ENCODE measurements at regions not wholly inside any gene's neighbourhood (a gene's known extent, or its start where the extent isn't known, plus 50 kb on each side); places are given as distances from the start of the nearest gene placed in this dataset.

DNA sequence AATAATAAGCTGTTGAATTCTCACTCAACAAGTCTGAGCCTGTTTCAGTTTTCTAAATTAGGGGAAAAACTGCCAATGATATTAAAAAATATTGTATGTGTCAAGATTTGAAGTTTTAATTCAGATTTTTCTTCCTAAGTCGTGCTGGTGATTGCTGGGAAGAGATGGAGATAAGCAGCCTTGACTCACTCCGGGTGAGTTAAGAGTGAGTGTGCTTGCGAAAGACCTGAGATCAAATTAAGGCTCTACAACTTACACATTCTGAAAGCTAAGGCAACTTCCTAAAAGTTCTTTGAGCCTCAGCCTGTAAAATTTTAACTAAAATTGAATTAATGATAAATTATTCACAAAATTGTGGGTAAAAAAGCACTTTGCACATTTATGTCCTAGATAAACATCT is 1441.2 kb downstream of the PCDH7 start:
- no peak for DNase-seq (ENCODE audit: low spot score)

DNA sequence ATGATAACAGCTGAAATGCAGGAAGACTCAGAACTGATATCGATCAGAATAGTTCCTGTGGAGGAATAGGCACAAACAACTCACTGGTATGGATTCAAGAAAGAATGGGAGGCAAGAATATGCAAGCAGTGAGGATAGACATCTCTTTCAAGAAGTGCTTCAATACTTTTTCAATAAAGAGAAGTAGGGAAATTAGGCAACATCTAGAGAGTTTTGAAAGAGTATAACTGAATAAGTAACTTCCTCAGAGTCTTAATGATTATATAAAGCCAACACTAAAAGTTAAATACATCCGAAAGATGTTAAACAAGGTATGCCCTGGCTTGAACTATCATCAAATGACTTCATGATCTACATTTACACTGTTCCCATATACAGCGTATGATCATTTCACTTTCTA is 1443.0 kb downstream of the PCDH7 start:
- DNase-seq (ENCODE audit: low spot score) = no peak

DNA sequence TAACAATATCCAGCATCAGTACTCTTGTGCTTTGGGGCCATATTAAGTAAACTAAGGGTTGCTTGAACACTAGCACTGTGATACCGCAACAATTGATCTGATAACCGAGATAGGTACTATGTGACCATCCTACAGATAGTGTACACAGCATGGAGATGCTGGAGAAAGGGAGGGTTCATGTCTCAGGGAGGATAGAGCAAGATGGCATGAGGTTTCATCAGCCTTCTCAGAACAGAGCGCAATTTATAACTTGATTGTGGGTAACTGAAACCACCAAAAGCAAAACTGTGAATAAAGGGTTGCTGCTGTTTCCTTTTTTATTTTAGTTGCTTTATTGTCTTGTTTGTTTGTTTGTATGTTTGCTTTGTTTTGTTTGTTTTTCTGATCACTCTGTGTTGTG is 1449.7 kb downstream of the PCDH7 start:
- no peak for DNase-seq (ENCODE audit: low spot score)

DNA sequence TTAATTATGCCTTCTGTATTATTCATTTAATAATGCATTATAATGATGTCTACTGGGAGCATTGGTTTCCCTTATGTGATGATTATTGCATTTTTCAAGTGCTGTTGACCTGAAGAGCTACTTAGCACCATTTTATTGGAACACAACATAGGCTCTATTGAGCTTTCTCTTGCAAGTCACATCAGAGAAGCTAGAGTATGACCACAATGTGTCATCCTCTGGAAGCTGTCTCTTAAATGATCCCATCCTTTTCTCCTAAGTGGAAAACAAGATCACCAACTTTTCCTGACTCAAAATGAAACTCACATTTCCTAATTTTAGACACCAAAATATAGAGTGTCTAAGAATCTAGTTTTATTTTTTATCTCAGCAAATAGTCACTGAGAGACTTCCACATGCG is 1451.9 kb downstream of the PCDH7 start:
- no peak for DNase-seq (ENCODE audit: low spot score)

DNA sequence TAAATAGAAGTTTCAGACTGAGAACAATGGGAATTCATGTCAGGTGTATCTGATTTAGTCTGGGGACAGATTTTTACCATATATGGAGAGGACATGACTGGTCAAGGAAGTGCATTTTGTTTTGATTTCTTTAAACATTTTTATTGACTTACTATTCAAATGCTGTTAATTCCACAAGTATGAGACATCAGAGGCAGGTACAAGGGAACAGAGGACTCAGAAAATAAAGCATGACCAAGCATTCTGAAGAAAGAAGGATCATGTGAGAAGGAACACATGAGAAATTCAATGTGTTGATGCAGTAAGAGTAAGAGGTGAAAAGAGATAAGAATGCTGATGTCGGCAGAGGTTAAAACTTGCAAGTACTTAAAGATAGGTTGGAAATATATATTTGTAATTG is 1452.6 kb downstream of the PCDH7 start:
- DNase-seq (ENCODE audit: low spot score) = no peak

DNA sequence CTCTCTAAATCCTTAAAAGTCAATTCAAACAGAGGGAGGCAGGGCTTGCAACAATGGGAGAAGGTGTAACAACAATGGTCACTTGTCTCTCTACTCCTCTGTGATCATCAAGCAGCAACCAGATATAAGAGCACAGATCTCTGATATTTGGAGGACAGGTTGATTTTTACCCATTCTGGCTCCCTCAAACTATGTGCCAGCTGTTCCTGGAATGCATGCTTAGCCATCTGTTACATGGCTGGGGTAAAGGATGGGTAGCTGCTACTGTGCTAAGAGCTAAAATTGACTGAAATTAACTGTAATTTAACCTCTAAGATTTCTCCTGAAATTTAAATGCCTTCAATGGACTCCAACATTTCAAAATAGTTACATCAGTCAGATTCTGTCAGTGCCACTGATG is 1459.9 kb downstream of the PCDH7 start:
- no peak for DNase-seq (ENCODE audit: low spot score)

DNA sequence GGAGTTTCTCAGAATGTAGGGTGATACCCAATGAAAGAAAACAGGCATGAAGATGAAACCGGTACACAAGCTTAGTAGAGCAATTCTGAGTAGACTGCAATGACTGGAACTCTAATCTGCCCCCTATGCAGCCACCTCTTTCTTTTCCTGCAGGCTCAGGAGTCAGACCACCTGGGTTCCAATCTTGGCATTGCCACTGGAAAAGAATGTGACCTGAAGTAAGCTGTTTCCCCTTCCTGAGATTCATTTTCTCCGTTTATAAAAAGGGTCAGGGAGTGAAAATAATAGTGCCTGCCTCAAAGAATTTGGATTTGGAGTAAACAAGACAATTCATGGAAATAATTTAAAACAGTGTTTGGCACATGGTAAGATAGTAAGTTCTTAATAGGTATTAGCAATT is 1464.0 kb downstream of the PCDH7 start:
- DNase-seq (ENCODE audit: low spot score) = no peak

DNA sequence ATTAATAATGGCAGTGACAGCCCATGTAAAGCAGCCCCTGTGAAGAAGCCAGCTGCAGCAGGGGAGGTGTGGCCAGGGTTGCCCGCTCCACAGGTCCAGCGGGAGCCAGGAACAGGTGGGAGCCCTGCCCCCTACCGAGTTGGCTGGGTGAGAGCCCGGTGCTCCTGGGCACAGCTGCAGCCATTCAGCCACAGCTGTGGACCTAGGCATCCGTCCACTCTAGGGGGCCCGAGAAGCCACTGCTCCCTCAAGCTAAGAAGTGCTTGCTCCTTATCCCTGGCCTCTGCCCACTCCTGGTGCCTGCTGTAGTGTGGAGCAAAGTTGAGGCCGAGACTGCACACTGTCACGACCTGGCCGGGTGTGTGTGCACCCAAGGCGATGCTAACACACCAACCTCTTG is 1469.0 kb downstream of the PCDH7 start:
- no peak for DNase-seq (ENCODE audit: low spot score)

DNA sequence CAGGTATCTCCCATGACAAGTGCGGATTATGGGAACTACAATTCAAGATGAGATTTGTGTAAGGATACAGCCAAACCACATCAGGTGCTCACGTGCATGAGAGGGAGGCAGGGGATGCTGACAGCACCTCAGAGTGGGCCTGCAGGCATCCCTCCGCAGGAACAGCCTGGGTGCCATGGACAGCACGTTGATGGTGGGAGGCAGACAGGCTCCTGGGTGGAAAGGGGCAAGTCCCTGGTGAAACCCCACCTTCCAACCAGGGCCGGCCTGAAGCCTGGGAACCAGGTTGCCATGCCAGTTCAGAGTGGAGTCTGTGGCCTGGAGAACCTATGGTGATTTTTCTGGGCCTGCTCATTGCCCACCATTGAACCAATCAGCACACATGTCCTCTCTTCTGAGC is 1469.6 kb downstream of the PCDH7 start:
- DNase-seq (ENCODE audit: low spot score) = no peak

DNA sequence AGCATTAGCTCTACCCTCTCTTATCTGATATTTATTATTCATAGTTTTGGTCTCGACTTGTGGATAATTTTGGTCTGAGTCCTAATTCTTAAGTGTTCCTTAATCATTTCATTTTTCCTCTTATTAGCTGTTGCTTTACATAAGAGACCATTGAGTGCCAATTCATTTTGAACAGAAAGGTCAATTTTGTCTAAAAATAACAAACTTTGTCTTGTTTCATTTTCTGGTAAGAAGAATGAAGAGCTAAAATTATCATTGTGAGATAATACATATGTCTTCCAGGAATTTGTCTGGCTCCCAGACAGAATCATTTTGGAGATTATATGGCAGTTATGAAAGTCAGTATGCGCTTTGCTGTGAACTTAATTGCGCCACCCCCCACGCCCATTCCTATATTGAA is 1471.8 kb downstream of the PCDH7 start:
- DNase-seq (ENCODE audit: low spot score) = no peak

DNA sequence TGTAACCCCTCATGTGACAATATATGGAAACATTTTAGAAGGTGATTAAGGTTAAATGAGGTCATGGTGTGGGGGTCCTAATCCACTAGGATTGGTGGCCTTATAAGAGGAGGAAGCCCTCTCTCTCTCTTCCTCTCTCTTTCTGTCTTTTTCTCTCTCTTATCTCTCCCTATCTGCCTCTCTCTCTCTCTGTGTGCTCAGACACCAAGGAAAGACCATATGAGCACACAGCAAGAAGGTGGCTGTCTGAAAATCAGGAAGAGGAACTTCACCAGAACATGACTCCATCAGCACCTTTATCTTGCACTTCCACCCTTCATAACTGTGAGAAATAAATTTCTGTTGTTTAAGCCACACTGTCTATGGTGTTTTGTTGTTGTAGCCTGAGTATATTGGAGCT is 1472.2 kb downstream of the PCDH7 start:
- DNase-seq (ENCODE audit: low spot score) = no peak

DNA sequence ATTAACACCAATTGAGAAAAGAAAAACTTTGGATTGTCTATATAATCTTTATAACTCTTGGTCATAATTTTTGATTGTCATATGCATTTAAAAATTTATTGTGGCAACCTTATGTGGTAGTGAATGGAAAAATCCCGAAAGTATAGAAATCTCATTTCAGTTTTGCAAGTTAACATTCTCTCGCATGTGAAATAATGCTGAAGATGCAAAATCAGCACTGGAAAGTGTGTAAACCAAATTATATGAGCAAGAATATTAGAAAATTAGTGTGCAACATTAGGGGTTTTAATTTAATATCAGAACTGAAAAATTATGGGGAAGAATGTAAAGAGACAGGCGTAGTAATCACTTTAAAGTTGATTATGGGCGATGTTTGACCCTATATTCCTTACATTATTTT is 1472.8 kb downstream of the PCDH7 start:
- DNase-seq (ENCODE audit: low spot score) = no peak

DNA sequence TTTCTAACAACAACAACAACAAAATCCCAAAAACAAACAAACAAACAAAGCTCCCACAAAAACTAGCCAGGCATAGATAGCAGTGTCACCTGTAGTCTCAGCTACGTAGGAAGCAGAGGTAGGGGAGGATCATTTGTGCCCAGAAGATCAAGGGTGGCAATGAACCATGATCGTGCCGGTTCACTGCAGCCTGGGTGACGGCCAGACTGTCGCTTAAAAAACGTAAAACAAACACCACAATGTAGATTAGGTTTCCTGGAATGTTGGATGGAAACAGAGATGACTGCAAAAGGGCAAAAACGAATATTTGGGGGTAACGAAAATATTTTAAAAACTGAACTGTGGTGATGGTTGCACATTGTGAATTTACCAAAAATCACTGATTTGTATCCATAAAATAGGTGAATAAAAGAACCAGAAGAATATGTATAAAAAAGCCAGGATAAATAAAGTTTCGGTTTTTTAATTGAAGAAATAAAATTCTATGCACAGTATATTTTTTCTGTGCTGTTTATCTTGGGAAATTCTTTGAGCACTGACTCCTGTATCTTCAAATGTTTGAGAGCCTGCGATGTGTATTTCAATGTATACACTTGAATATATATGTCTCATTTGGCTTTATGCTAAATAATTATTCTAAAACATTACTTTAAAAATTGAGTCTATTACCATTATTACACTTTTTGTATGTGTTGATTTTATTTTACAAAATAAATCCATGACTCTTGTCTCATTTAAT is 1477.0 kb downstream of the PCDH7 start:
- no peak for DNase-seq (ENCODE audit: low spot score)

DNA sequence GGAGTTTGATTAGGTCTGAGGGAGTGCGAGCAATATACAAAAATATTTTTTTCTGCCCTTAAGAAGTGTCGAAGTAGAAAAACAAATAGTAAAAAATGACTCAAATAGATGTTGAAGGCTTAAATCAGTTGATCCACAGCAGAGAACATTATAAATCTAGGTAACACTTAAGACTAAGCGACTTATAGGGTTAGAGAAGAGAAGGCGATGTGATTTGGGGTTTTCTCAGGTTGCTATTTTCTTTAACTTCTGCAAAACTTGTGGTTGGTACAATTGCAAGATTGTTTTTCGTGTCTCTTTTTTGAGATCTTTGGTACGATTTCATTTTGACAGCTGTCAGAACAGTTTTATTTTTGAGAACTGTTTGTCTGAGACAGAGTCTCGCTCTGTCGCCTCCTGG is 1479.5 kb downstream of the PCDH7 start:
- no peak for DNase-seq (ENCODE audit: low spot score)

DNA sequence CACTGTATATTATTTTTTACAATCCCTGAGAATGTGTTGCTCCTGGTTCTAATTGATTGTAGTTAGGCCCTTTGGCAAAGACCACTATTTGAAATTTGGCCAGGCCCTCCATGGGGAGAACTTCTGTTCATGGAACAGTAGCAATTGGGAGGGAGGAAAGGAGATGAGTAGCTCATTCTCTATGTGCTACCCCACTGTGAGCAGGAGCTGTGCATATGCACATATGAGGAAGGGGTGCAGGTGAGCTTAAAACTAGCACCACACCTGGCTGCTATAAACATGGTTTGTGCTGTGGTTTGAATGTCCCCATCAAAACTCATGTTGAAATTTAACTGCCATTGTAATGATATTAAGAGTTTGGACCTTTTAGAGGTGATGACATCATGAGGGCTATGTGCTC is 1483.2 kb downstream of the PCDH7 start:
- DNase-seq (ENCODE audit: low spot score) = no peak

DNA sequence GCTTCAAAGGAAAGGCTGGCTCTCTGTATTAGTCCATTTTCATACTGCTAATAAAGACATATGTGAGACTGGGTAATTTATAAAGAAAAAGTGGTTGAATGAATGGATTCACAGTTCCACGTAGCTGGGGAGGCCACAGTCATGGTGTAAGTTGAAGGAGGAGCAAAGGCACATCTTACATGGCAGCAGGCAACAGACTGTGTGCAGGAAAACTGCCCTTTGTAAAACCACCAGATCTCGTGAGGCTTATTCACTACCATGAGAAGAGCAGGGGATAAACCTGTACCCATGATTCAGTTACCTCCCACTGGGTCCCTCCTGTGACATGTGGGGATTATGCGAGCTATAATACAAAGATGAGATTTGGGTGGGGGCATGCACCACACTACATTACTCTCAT is 1486.6 kb downstream of the PCDH7 start:
- DNase-seq (ENCODE audit: low spot score) = no peak

DNA sequence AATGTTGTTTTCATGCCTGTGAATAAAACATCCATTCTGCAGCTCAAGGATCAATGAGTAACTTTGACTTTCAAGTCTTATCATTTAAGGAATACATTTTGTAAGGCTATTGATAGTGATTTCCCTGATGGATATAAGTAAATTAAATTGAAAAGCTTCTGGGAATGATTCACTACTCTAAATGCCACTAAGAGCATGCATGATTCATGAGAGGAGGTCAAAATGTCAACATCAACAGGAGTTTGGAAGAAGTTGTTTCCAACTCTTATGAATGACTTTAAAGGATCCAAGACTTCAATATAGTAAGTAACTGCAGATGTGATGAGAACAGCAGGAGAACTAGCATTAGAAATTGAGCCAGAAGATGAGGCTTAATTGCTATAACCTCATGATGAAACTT is 1487.3 kb downstream of the PCDH7 start:
- no peak for DNase-seq (ENCODE audit: low spot score)

DNA sequence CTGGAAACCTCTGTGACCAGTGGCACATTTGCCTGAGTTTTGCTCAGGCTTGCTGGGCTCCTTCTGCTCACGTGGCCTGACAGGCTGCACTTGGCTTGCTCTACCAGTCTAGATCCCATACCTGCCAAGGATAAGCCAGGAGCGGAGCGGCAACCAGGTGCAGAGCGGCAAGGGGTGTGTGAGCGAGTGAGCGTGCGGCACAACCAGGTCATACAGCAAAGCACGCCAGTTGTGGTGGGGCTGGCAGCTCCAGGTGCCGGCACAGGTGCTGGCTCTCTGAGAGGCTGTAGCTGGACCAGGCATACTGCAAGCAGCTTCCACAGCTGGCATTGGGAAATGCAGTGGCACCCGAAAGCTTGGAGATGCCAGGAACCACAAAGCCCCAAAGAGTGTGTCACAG is 1495.1 kb downstream of the PCDH7 start:
- DNase-seq (ENCODE audit: low spot score) = no peak

DNA sequence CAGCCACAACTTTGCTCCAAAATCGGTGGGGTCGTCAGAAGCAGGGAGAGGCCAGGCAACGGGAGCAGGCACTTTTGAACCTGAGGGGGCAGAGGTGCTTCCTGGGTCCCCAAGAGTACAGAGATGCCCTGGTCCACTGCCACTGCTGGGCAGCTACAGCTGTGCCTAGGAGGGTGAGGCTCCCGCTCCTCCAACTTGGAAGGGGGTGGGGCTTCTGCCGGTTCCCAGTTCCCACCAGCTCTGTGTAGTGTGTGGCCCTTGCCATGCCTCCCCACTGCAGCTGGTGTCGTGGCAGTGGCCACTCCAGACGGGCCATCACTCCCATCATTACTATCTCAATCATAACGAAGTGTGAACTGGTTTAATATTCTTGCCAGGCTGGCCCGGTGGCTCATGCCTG is 1496.3 kb downstream of the PCDH7 start:
- DNase-seq (ENCODE audit: low spot score) = no peak

DNA sequence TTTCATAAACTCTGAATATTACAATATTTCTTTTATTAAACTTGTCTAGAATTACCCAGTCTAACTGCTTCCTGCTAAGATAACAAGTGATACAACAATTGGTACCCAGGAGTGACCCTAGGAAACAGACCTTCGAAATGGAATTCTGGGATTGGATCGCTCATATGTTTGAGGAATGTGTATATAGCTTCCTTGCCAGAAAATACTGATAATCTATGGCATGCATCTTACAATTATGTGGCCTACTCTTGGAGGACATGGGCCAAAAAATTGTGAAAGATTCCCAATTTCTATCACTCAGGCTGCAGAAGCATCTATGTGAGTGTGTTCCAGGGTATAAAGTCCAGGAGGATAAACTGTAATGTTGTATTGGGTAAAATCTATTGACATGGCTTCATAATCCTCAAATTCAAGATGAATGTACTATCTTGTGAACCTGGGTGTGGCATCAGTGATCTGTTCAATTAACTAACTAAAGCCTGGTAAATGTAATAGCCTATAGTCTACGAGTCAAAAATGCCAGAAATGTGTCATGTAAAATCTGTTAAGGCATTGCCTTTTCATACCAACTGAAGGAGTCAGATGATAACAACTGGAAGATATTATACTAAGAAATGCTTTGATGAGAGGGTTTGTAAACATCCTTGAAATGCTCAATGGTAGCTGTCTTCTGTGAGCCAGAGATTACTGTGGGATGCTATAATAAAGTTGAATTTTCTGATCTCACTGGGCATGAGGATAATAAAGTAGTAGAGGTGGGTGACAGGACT is 1499.3 kb downstream of the PCDH7 start:
- no peak for DNase-seq (ENCODE audit: low spot score)

DNA sequence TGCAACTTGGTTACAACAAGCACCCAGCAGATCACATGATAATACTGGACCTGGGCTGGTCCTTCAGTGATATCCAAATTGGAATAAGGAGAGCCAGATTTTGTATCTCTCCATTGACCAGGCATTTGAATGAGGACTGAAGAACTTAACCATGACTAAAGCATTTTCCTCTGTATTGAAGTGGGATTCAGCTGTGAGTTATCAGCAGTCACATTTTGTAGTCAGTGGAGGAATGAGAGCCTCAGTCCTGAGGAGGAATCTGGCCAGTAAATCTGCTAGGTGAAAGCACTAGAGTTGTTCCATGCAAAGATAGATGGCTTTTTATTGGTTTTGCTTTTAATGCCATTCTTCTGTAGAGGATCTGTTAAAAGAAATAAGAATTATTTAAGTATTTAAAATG is 1506.0 kb downstream of the PCDH7 start:
- no peak for DNase-seq (ENCODE audit: low spot score)

DNA sequence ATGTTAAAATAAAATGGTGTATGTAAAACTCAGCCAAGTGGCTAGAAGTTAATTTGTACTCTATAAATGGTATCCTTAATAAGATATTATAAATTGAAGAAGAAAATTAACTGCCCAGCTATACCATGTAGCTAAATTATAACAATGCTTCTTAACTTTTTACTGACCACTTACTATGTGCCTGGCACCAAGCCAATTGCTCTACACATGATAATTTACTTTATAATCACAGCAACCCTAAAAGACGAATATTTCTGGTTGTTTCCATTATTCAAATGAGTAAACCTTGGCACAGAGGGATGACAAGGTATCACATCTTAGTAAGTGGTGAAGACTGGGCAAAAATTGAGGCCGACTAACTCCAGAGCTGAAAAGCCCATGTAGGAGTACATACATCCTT is 1506.6 kb downstream of the PCDH7 start:
- DNase-seq (ENCODE audit: low spot score) = no peak

DNA sequence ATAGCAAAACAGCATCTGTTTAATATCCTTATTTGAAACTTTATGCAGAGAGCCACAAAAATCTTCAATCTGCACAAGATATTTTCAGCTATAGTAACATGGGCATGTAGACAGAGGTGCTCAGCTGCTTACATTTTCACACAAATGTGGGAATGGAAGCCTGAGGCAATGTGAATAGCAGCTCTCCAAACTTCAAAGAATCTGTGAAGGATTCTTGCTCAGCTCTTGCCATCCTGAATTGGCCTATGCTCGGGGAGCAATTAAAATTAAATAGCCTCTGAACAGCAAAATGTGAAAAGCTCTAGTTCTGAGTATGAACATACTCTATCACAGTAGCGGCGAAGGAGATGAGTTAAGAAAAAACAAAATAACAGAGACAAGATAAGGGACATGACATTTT is 1523.8 kb downstream of the PCDH7 start:
- no peak for DNase-seq (ENCODE audit: low spot score)

DNA sequence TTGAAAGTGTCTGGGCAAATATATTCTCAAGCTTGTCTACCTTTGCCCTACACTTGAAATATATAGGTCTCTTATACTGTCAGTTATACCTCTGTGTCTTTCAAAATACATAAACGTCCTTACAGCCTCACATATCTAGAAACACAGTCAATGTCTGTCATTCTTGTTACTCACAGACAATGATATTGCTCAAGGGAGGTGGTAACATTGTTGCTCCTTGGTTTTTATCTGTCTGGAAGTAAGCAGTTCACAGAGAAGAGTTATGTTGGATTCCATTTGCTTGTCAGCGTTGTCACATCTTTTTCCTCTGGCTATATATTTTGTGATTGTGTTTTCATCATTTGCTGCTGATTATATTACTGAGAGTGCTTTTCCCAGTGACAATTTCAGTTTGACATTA is 1528.9 kb downstream of the PCDH7 start:
- no peak for DNase-seq (ENCODE audit: low spot score)
